ENCODE measurements at regions not wholly inside any gene's neighbourhood (a gene's known extent, or its start where the extent isn't known, plus 50 kb on each side); places are given as distances from the start of the nearest gene placed in this dataset.
"Not testable (repeated sequence)": the region's sequence is repeated elsewhere in the genome, so short reads cannot be mapped to it uniquely, and the experiment has no call there.

DNA sequence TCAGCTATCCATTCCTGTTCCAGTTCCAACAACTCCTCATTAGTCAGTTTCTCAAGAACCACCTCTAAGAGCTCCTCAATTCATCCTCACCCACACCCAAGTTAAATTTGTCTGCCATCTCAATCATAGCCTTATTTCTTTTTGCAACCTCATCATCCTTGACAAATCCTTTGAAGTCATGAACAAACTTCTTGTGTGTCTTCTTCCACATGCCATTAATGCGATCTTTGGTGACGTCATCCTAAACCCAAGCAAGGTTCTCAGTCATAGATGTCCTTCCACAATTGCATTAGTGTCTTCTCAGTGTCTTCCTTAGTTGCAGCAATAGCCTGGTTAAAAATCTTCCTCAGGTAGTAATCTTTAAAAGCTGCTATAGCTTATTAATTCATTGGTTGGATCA is 71.2 kb upstream of the FSIP2 start:
- no peak for DNase-seq

DNA sequence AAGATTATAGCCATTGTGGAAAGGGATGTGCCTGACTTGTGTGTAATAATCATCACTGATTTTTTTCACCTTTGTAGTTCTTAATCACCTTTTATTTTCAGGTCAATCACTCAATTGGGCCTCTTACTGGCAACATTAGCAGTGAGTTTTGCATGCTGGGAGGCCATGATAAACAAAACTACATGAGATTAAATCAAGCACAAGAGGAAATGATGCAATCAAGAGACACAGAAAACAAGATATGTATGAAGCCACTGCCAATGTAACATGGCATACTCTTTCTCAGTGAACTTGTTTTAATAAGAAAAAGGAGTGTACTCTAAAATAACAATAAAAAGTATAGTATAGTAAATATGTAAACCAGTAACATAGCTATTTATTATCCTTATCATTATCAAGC is 69.9 kb upstream of the FSIP2 start:
- no peak for DNase-seq

- no peak for DNase-seq
These were observed 64.4 kb upstream of the FSIP2 start for GRCh38 chr2:185674232-185674631.

DNA sequence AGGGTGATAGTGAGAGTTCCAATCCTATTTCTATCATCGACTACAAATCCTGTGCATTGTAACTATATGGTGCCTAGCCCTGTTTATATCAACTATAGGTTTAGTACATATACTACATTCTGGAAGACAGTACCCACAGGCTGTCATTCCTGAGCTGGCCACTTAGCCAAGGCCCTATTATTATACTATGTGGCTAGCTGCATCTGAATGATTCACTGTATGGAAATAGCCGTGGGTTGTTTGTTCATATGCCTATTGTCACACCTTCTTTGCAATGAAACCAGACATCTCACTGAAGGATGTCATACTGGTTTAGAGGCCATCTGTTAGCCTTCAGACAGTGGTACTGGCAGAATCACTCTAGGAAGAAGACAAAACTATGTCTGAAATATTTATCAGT is 62.3 kb upstream of the FSIP2 start:
- no peak for DNase-seq

DNA sequence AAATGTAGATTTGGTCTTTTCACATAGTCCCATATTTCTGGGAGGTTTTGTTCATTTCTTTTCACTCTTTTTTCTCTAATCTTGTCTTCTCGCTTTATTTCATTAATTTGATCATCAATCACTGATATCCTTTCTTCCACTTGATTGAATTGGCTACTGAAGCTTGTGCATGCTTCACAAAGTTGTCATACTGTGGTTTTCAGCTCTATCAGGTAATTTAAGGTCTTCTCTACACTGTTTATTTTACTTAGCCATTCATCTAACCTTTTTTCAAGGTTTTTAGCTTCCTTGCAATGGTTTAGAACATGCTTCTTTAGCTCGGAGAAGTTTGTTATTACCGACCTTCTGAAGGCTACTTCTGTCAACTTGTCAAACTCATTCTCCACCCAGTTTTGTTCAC is 51.6 kb upstream of the FSIP2 start:
- DNase-seq: not testable (repeated sequence)

GRCh38 chr2:185687967-185688366 is 50.6 kb upstream of the FSIP2 start:
- DNase-seq: no peak

All from COR-L47 (cell line).